Smooth muscle cell (in vitro differentiated cells): ENCODE measurements at regions not wholly inside any gene's neighbourhood (a gene's known extent, or its start where the extent isn't known, plus 50 kb on each side); places are given as distances from the start of the nearest gene placed in this dataset.

Experiments
- DNase-seq: peaks from one replicate; lab custom pipeline; 2025; ENCODE audit not compliant: unreplicated experiment; lab: John Stamatoyannopoulos, UW
- H2AFZ ChIP-seq: fragments of 200-600 bp; sonication (generic); 2 replicates; pipeline ENCODE4 v1.6.0; 2016; ENCODE audit warnings: antibody characterized with exemption, low read depth, mild to moderate bottlenecking
- H3F3A ChIP-seq: fragments of 200-600 bp; sonication (generic); 2 replicates; pipeline ENCODE4 v1.6.0; 2017; ENCODE audit warnings: antibody characterized with exemption, low read depth
- H3K27ac ChIP-seq: fragments of 200-600 bp; sonication (generic); 2 replicates; pipeline ENCODE4 v1.5.1; 2016; ENCODE audit warnings: low read depth, mild to moderate bottlenecking
- H3K27me3 ChIP-seq: fragments of 200-600 bp; sonication (generic); 2 replicates; pipeline ENCODE4 v1.6.1; 2016; ENCODE audit warnings: low read depth, mild to moderate bottlenecking
- H3K36me3 ChIP-seq: fragments of 200-600 bp; sonication (generic); 2 replicates; pipeline ENCODE4 v1.5.1; 2016; ENCODE audit warnings: low read depth
- H3K4me1 ChIP-seq: fragments of 200-600 bp; sonication (generic); 2 replicates; pipeline ENCODE4 v1.5.1; 2016; ENCODE audit warnings: low read depth
- H3K4me2 ChIP-seq: fragments of 200-600 bp; sonication (generic); 2 replicates; pipeline ENCODE4 v1.6.0; 2016; ENCODE audit warnings: mild to moderate bottlenecking
- H3K4me3 ChIP-seq: fragments of 200-600 bp; sonication (generic); 2 replicates; pipeline ENCODE4 v1.5.1; 2016; ENCODE audit warnings: mild to moderate bottlenecking
- H3K79me2 ChIP-seq: fragments of 200-600 bp; sonication (generic); 2 replicates; pipeline ENCODE4 v1.6.0; 2016; ENCODE audit warnings: low read depth, mild to moderate bottlenecking
- H3K9ac ChIP-seq: fragments of 200-600 bp; sonication (generic); 2 replicates; pipeline ENCODE4 v1.6.0; 2016; ENCODE audit warnings: low read depth
- H3K9me3 ChIP-seq: fragments of 200-600 bp; sonication (generic); replicated peaks from 2 replicates; pipeline ENCODE4 v1.5.1; 2016; ENCODE audit warnings: low read depth
- H4K20me1 ChIP-seq: fragments of 200-600 bp; sonication (generic); 2 replicates; pipeline ENCODE4 v1.6.0; 2016; ENCODE audit warnings: low read depth
- CTCF ChIP-seq: fragments of 200-600 bp; sonication (generic); IDR thresholded peaks from 2 replicates; pipeline ENCODE4 v1.5.1; 2017; ENCODE audit warnings: borderline replicate concordance, mild to moderate bottlenecking, antibody characterized with exemption; ENCODE audit not compliant: insufficient read depth, poor library complexity, severe bottlenecking
- WGBS: methylation state at CpG from one replicate; pipeline ENCODE4 v1.1.7; 2016; ENCODE audit warnings: low lambda C conversion rate; 5-methylcytosine and 5-hydroxymethylcytosine counted together

DNA sequence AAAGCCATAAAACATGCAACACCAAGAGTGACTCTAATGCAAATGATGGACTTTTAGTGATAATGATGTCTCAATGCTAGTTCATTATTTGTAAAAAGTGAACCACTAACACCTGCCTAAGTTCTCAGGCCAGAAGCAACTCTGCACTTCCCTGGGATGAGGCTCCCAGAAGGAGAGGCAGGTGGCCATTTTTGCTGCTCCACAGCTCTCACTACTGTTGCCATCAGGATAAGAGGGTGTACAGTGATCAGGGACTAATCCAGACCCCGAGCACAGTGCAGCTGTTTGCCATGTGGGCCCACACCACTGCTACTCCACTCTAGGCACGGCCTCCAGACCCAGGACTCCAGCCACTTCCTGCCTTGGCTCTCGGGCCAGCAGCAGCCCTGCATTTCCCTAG lies 828.3 kb upstream of the MIR17HG start:
- no peak overlapping the region for H3K4me3 ChIP-seq
- H3K9ac ChIP-seq = no peak overlapping the region
- H3K4me1 ChIP-seq = no peaks in the 10 kb centered on the region
- H4K20me1 ChIP-seq = no peaks in the 10 kb centered on the region
- peaks cover 8% of the 10 kb centered on the region for H3K9me3 ChIP-seq
- TF ChIP-seq CTCF = no peak
- no peak overlapping the region for H3K27ac ChIP-seq
- H2AFZ ChIP-seq = no peak overlapping the region
- WGBS = 53% methylated on average over 3 of the region's 3 CpGs
- H3K79me2 ChIP-seq = no peaks in the 10 kb centered on the region
- no peak overlapping the region for H3K4me2 ChIP-seq
- H3F3A ChIP-seq = no peaks in the 10 kb centered on the region
- no peaks in the 10 kb centered on the region for H3K27me3 ChIP-seq
- no peak for DNase-seq
- H3K36me3 ChIP-seq = no peaks in the 10 kb centered on the region

GRCh38 chr13:90526711-90527110 lies 820.8 kb upstream of the MIR17HG start:
- Histone ChIP-seq H3K36me3 (no peaks in the 10 kb centered on the region), H3K9ac (no peak overlapping the region), H4K20me1 (no peaks in the 10 kb centered on the region), H3K4me1 (no peaks in the 10 kb centered on the region), H3K79me2 (no peaks in the 10 kb centered on the region), H3K9me3 (peaks cover under 1% of the 10 kb centered on the region), H3K4me2 (no peak overlapping the region), H2AFZ (no peak overlapping the region), H3K27ac (no peak overlapping the region), H3F3A (no peaks in the 10 kb centered on the region), H3K4me3 (no peak overlapping the region), H3K27me3 (no peaks in the 10 kb centered on the region)
- no peak for DNase-seq
- 63% methylated on average over 1 of the region's 1 CpG for WGBS
- no peak for TF ChIP-seq CTCF

- Histone ChIP-seq H4K20me1 (no peaks in the 10 kb centered on the region), H3K4me2 (no peak overlapping the region), H3K4me1 (no peaks in the 10 kb centered on the region), H3K27me3 (no peaks in the 10 kb centered on the region), H3K9ac (no peak overlapping the region), H3K4me3 (no peak overlapping the region), H3K36me3 (no peaks in the 10 kb centered on the region), H3K27ac (no peak overlapping the region), H3F3A (no peaks in the 10 kb centered on the region), H3K9me3 (no peaks in the 10 kb centered on the region), H2AFZ (no peak overlapping the region), H3K79me2 (no peaks in the 10 kb centered on the region)
- DNase-seq = no peak
- no peak for TF ChIP-seq CTCF
- 73% methylated on average over 2 of the region's 2 CpGs for WGBS
These were observed 815.7 kb upstream of the MIR17HG start for GRCh38 chr13:90531744-90532143.

DNA sequence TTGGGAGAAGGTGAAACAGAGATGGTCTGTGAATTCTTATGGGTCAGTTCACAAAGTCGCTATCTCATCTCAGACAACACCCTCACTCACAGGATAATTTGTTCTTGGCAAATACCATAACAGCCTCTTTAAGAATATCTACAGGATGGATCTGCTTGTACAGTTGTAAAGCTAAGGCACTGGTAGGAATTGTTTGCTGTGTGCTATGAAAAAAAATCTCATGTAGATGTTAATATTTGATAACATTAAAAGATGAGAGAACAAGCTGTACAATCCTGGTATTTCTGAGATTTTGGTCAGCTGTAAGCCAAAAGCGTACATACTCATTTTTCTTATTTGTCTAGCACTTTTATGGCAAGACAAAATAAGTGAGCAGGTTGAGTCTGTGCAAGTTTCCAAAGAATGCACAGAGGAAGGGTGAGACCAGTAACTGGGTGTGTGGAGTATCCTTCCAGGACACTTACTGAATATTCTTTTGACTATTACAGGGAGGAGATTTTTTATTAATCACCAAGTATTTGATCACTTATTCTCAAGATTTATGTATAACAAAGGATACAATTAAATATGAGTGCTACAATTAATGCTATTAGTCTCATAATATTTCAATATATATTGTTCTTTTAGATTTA lies 814.5 kb upstream of the MIR17HG start:
- H3K36me3 ChIP-seq = no peaks in the 10 kb centered on the region
- no peaks in the 10 kb centered on the region for H3F3A ChIP-seq
- no peak overlapping the region for H3K4me2 ChIP-seq
- H3K9ac ChIP-seq = no peak overlapping the region
- no peaks in the 10 kb centered on the region for H3K27me3 ChIP-seq
- H3K4me1 ChIP-seq = no peaks in the 10 kb centered on the region
- TF ChIP-seq CTCF = no peak
- 97% methylated on average over 2 of the region's 2 CpGs for WGBS
- H2AFZ ChIP-seq = no peak overlapping the region
- no peak overlapping the region for H3K27ac ChIP-seq
- H3K4me3 ChIP-seq = no peak overlapping the region
- no peaks in the 10 kb centered on the region for H3K79me2 ChIP-seq
- DNase-seq = no peak
- no peaks in the 10 kb centered on the region for H3K9me3 ChIP-seq
- H4K20me1 ChIP-seq = no peaks in the 10 kb centered on the region
